ENCODE measurements at regions not wholly inside any gene's neighbourhood (a gene's known extent, or its start where the extent isn't known, plus 50 kb on each side); places are given as distances from the start of the nearest gene placed in this dataset.

DNA sequence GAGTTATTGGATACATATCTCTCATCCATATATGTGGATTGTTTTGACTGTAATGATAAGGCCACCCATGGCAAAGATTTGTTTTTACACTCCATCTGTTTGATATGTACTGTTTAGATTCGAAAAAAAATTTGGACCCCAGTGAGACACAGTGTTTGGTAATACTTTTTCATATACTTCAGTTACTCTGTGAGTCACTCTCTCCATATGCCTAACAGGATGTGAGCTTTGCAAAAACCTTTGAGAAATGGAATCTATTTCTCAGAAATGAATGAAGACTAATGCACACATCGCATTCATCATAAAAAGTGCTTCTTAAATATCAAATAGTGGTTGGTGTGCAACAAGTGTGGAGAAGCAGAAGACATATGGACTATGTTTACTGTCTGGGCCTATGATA lies 781.5 kb downstream of the SLC6A15 start:
- TF ChIP-seq CTCF (IDR thresholded peaks at IDR 0.05) = no peak
- no peak for TF ChIP-seq POLR2A (IDR thresholded peaks at IDR 0.05)
